ENCODE measurements at regions not wholly inside any gene's neighbourhood (a gene's known extent, or its start where the extent isn't known, plus 50 kb on each side); places are given as distances from the start of the nearest gene placed in this dataset.
"Not testable (repeated sequence)": the region's sequence is repeated elsewhere in the genome, so short reads cannot be mapped to it uniquely, and the experiment has no call there.

GRCh38 chr17:22373911-22374310 is 681.6 kb downstream of the KCNJ18 start:
- DNase-seq (ENCODE audit: low spot score), result no peak
- H3K27ac Mint-ChIP-seq (ENCODE audit: unreplicated experiment), result no peak overlapping the region
- TF ChIP-seq, protein P1, sequence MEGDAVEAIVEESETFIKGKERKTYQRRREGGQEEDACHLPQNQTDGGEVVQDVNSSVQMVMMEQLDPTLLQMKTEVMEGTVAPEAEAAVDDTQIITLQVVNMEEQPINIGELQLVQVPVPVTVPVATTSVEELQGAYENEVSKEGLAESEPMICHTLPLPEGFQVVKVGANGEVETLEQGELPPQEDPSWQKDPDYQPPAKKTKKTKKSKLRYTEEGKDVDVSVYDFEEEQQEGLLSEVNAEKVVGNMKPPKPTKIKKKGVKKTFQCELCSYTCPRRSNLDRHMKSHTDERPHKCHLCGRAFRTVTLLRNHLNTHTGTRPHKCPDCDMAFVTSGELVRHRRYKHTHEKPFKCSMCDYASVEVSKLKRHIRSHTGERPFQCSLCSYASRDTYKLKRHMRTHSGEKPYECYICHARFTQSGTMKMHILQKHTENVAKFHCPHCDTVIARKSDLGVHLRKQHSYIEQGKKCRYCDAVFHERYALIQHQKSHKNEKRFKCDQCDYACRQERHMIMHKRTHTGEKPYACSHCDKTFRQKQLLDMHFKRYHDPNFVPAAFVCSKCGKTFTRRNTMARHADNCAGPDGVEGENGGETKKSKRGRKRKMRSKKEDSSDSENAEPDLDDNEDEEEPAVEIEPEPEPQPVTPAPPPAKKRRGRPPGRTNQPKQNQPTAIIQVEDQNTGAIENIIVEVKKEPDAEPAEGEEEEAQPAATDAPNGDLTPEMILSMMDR (IDR thresholded peaks at IDR 0.05; ENCODE audit: unreplicated experiment), result no peak
- H3K9me3 Mint-ChIP-seq (ENCODE audit: unreplicated experiment), result peaks cover 34% of the 10 kb centered on the region
- H3K36me3 Mint-ChIP-seq (ENCODE audit: low read depth, unreplicated experiment), result peaks cover 5% of the 10 kb centered on the region
- H3K4me3 Mint-ChIP-seq (ENCODE audit: unreplicated experiment), result no peak overlapping the region
- peaks cover 9% of the 10 kb centered on the region for H3K27me3 Mint-ChIP-seq (ENCODE audit: unreplicated experiment)
- no peaks in the 10 kb centered on the region for H3K4me1 Mint-ChIP-seq (ENCODE audit: unreplicated experiment)

DNA sequence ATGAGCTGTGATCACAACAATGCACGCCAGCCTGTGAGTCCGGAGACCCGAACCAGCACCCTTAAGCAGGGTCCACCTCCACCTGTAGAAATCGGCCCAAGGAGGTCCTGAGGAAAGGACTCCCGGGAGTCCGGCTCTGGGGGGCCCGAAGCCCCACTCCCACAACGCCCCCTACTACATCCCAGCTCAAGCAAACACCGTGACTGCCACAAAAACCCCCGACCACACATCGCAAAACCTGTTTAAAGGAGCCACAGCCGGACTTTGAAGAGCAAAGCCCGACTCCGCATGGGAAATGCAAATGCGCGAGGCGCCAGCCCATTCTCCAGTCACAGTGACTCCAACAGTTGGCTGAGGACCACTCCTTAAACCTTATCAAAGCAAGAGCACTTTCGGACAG is 682.4 kb downstream of the KCNJ18 start:
- TF ChIP-seq, protein P1 (IDR thresholded peaks at IDR 0.05; ENCODE audit: unreplicated experiment), result no peak
- Mint-ChIP-seq H3K36me3 (ENCODE audit: low read depth, unreplicated experiment) (peaks cover 5% of the 10 kb centered on the region), H3K27ac (ENCODE audit: unreplicated experiment) (peak overlapping the region; percentile 57), H3K4me3 (ENCODE audit: unreplicated experiment) (no peak overlapping the region), H3K4me1 (ENCODE audit: unreplicated experiment) (no peaks in the 10 kb centered on the region), H3K27me3 (ENCODE audit: unreplicated experiment) (peaks cover 9% of the 10 kb centered on the region), H3K9me3 (ENCODE audit: unreplicated experiment) (peaks cover 31% of the 10 kb centered on the region)
- DNase-seq (ENCODE audit: low spot score), result no peak

DNA sequence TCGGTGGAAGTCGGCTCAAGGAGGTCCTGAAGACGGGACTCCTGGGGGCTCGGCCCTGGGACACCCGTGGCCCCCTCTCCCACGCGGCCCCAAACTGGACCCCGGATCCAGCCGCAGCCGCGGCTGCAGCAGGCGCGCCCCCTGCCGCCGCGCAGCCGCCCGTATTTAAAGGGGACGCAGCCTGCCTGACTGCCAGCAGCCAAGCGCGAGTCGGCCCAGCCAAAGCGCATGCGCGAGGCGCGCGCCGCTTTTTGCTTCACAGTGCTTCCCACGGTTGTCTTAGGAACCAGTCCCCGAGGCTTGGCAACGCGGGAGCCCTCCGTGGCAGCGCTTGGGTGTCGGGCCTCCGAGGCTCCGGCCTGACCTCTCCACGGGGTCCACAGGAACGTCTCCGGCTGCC is 684.4 kb downstream of the KCNJ18 start:
- peaks cover 20% of the 10 kb centered on the region for H3K9me3 Mint-ChIP-seq (ENCODE audit: unreplicated experiment)
- not testable (repeated sequence) for H3K27me3 Mint-ChIP-seq (ENCODE audit: unreplicated experiment); H3K4me1 Mint-ChIP-seq (ENCODE audit: unreplicated experiment); H3K36me3 Mint-ChIP-seq (ENCODE audit: low read depth, unreplicated experiment); H3K27ac Mint-ChIP-seq (ENCODE audit: unreplicated experiment); DNase-seq (ENCODE audit: low spot score); H3K4me3 Mint-ChIP-seq (ENCODE audit: unreplicated experiment)

DNA sequence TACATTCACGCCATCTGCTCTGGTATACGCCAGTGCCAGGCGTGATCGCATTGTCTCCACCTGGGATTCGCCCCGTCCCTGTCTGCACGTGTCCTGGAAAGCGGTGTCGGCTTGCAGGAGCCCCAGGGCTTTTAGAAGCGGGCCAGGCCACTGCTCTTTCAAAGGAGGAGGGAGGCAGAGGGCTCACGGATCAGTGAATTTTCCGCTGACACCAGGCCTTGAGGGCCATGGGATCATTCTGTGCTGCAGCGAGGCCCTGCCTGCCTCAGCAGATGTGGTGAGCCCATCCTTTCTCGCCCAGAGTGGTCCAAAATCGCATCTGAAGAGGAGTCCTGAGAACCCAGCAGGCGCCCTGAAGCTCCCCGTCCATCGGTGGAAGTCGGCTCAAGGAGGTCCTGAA is 686.4 kb downstream of the KCNJ18 start:
- peaks cover 14% of the 10 kb centered on the region for H3K9me3 Mint-ChIP-seq (ENCODE audit: unreplicated experiment)
- H3K27me3 Mint-ChIP-seq (ENCODE audit: unreplicated experiment); H3K36me3 Mint-ChIP-seq (ENCODE audit: low read depth, unreplicated experiment); H3K4me3 Mint-ChIP-seq (ENCODE audit: unreplicated experiment); H3K27ac Mint-ChIP-seq (ENCODE audit: unreplicated experiment); DNase-seq (ENCODE audit: low spot score); H3K4me1 Mint-ChIP-seq (ENCODE audit: unreplicated experiment): not testable (repeated sequence)

- not testable (repeated sequence) for H3K27me3 Mint-ChIP-seq (ENCODE audit: unreplicated experiment); H3K4me1 Mint-ChIP-seq (ENCODE audit: unreplicated experiment); DNase-seq (ENCODE audit: low spot score); H3K36me3 Mint-ChIP-seq (ENCODE audit: low read depth, unreplicated experiment); H3K4me3 Mint-ChIP-seq (ENCODE audit: unreplicated experiment); H3K27ac Mint-ChIP-seq (ENCODE audit: unreplicated experiment); H3K9me3 Mint-ChIP-seq (ENCODE audit: unreplicated experiment)
These were observed 689.3 kb downstream of the KCNJ18 start for GRCh38 chr17:22381589-22381988.

DNA sequence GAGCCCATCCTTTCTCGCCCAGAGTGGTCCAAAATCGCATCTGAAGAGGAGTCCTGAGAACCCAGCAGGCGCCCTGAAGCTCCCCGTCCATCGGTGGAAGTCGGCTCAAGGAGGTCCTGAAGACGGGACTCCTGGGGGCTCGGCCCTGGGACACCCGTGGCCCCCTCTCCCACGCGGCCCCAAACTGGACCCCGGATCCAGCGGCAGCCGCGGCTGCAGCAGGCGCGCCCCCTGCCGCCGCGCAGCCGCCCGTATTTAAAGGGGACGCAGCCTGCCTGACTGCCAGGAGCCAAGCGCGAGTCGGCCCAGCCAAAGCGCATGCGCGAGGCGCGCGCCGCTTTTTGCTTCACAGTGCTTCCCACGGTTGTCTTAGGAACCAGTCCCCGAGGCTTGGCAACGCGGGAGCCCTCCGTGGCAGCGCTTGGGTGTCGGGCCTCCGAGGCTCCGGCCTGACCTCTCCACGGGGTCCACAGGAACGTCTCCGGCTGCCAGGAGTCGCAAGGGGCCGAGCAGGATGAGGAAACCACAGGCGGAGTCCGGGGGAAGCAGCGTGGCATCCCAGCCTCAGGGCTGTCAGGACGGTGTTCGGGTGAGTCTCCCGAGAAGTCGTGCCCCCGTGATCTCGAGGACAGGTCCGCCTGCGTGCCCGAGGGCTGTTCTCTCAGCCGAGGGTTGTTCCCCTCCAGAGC is 691.6 kb downstream of the KCNJ18 start:
- H3K4me1 Mint-ChIP-seq (ENCODE audit: unreplicated experiment); DNase-seq (ENCODE audit: low spot score); H3K27me3 Mint-ChIP-seq (ENCODE audit: unreplicated experiment); H3K9me3 Mint-ChIP-seq (ENCODE audit: unreplicated experiment); H3K4me3 Mint-ChIP-seq (ENCODE audit: unreplicated experiment); H3K27ac Mint-ChIP-seq (ENCODE audit: unreplicated experiment); H3K36me3 Mint-ChIP-seq (ENCODE audit: low read depth, unreplicated experiment): not testable (repeated sequence)

DNA sequence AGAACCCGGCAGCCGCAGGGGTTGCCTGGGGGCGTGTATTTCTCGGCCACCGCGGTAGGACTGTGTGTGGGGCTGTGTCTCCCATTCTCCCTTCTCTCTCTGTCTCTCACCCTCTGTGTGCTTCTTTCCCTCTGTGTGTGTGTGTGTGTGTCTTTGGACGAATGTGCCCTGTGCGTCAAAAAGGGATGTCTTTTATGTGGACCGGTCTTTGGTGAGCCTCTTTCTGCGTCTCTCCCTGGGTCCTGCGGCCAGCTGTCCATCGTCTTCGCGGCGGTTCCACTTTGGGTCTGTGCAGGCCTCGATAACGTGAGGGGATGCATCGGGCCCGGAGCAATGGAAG is 692.1 kb downstream of the KCNJ18 start:
- H3K9me3 Mint-ChIP-seq (ENCODE audit: unreplicated experiment); H3K4me1 Mint-ChIP-seq (ENCODE audit: unreplicated experiment); H3K27me3 Mint-ChIP-seq (ENCODE audit: unreplicated experiment); DNase-seq (ENCODE audit: low spot score); H3K36me3 Mint-ChIP-seq (ENCODE audit: low read depth, unreplicated experiment): not testable (repeated sequence)
- peak overlapping the region; percentile 81 for H3K4me3 Mint-ChIP-seq (ENCODE audit: unreplicated experiment)
- H3K27ac Mint-ChIP-seq (ENCODE audit: unreplicated experiment), result peak overlapping the region; percentile 65

DNA sequence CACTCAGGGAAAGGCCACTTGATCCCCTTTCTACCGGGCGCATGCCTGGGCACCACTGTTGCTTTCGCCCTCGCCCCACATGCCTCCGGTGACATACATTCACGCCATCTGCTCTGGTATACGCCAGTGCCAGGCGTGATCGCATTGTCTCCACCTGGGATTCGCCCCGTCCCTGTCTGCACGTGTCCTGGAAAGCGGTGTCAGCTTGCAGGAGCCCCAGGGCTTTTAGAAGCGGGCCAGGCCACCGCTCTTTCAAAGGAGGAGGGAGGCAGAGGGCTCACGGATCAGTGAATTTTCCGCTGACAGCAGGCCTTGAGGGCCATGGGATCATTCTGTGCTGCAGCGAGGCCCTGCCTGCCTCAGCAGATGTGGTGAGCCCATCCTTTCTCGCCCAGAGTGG is 706.1 kb downstream of the KCNJ18 start:
- H3K36me3 Mint-ChIP-seq (ENCODE audit: low read depth, unreplicated experiment); H3K4me1 Mint-ChIP-seq (ENCODE audit: unreplicated experiment); H3K27ac Mint-ChIP-seq (ENCODE audit: unreplicated experiment); H3K9me3 Mint-ChIP-seq (ENCODE audit: unreplicated experiment); H3K4me3 Mint-ChIP-seq (ENCODE audit: unreplicated experiment); H3K27me3 Mint-ChIP-seq (ENCODE audit: unreplicated experiment); DNase-seq (ENCODE audit: low spot score): not testable (repeated sequence)

DNA sequence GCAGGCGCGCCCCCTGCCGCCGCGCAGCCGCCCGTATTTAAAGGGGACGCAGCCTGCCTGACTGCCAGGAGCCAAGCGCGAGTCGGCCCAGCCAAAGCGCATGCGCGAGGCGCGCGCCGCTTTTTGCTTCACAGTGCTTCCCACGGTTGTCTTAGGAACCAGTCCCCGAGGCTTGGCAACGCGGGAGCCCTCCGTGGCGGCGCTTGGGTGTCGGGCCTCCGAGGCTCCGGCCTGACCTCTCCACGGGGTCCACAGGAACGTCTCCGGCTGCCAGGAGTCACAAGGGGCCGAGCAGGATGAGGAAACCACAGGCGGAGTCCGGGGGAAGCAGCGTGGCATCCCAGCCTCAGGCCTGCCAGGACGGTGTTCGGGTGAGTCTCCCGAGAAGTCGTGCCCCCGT is 706.7 kb downstream of the KCNJ18 start:
- not testable (repeated sequence) for DNase-seq (ENCODE audit: low spot score); H3K4me1 Mint-ChIP-seq (ENCODE audit: unreplicated experiment); H3K9me3 Mint-ChIP-seq (ENCODE audit: unreplicated experiment); H3K27ac Mint-ChIP-seq (ENCODE audit: unreplicated experiment); H3K4me3 Mint-ChIP-seq (ENCODE audit: unreplicated experiment); H3K36me3 Mint-ChIP-seq (ENCODE audit: low read depth, unreplicated experiment); H3K27me3 Mint-ChIP-seq (ENCODE audit: unreplicated experiment)

- not testable (repeated sequence) for H3K27ac Mint-ChIP-seq (ENCODE audit: unreplicated experiment); H3K36me3 Mint-ChIP-seq (ENCODE audit: low read depth, unreplicated experiment); DNase-seq (ENCODE audit: low spot score); H3K4me1 Mint-ChIP-seq (ENCODE audit: unreplicated experiment); H3K4me3 Mint-ChIP-seq (ENCODE audit: unreplicated experiment); H3K27me3 Mint-ChIP-seq (ENCODE audit: unreplicated experiment)
- peaks cover 12% of the 10 kb centered on the region for H3K9me3 Mint-ChIP-seq (ENCODE audit: unreplicated experiment)
These were observed 712.8 kb downstream of the KCNJ18 start for GRCh38 chr17:22405080-22405479.
